Testis (tissue), 2 donors: ENCODE measurements at regions not wholly inside any gene's neighbourhood (a gene's known extent, or its start where the extent isn't known, plus 50 kb on each side); places are given as distances from the start of the nearest gene placed in this dataset.

ENCODE experiments used
- POLR2A ChIP-seq: fragments of 450-650 bp; IDR thresholded peaks from one replicate; pipeline ENCODE4 v1.6.1; 2017; ENCODE audit warnings: antibody characterized with exemption, mild to moderate bottlenecking, moderate library complexity
- TF ChIP-seq, protein P1 (sequence below), 3 experiments: fragments of 450-650 bp in 2 of 3; fragments of 200-600 bp in 1 of 3; sonication (generic) in 1 of 3; IDR thresholded peaks; one replicate each; pipeline ENCODE4 v1.5.1; 2016 to 2019; ENCODE audit warnings: antibody characterized with exemption in 3 of 3, mild to moderate bottlenecking in 2 of 3, moderate library complexity in 1 of 3

DNA sequence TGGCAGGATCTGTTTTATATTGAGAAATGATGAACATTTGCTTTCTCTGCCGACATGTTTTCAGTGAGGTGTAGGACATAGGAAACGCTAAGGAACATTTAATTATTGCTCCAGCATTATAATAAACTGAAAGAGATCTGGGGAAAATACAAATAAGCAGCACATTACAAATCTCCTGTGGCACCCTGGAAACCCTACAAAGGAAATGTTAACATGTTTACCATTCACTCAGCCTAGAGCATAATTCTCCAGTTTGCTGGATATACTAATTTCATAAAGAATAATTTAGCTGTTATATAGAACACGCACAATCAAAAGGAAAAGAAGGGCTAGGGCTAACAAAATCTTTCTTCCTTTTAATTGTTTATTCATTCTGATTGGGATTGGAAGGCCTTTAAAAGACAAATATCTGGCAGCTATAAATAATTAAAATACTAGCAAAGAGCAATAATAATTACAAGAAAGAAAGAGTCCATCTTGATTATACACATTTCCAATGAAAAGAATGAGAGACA lies 299.4 kb downstream of the CRPPA start:
- TF ChIP-seq, protein P1, sequence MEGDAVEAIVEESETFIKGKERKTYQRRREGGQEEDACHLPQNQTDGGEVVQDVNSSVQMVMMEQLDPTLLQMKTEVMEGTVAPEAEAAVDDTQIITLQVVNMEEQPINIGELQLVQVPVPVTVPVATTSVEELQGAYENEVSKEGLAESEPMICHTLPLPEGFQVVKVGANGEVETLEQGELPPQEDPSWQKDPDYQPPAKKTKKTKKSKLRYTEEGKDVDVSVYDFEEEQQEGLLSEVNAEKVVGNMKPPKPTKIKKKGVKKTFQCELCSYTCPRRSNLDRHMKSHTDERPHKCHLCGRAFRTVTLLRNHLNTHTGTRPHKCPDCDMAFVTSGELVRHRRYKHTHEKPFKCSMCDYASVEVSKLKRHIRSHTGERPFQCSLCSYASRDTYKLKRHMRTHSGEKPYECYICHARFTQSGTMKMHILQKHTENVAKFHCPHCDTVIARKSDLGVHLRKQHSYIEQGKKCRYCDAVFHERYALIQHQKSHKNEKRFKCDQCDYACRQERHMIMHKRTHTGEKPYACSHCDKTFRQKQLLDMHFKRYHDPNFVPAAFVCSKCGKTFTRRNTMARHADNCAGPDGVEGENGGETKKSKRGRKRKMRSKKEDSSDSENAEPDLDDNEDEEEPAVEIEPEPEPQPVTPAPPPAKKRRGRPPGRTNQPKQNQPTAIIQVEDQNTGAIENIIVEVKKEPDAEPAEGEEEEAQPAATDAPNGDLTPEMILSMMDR (IDR thresholded peaks at IDR 0.05), result no peak
- no peak for TF ChIP-seq POLR2A
